A549 (cell line): ENCODE measurements at regions not wholly inside any gene's neighbourhood (a gene's known extent, or its start where the extent isn't known, plus 50 kb on each side); places are given as distances from the start of the nearest gene placed in this dataset.

ENCODE experiments used
- ATAC-seq, 2 experiments: fragments of 200-7000 bp in 1 of 2; fragments of >200 bp in 1 of 2; cut with Nextera tagmentation in 1 of 2; cut with Tn5 transposase in 1 of 2; 3 replicates each; pipeline versions ENCODE4 v1.8.0 to v1.9.1; 2018 to 2020; ENCODE audit warnings: mild to moderate bottlenecking in 1 of 2, moderate library complexity in 1 of 2
- CTCF ChIA-PET: fragments of 300-600 bp; sonication (Branson Sonifier 250); formaldehyde crosslinking; extraction: SDS; loops from one replicate; lab custom pipeline; 2021; ENCODE audit warnings: antibody characterized with exemption, inconsistent platforms; lab: Yijun Ruan, JAX
- POLR2A ChIA-PET: fragments of 350-600 bp; formaldehyde crosslinking; extraction: SDS; loops from one replicate; lab custom pipeline; 2021; ENCODE audit warnings: antibody characterized with exemption, inconsistent platforms; lab: Yijun Ruan, JAX
- DNase-seq, 2 experiments: peaks; one replicate each; pipeline versions ENCODE4 v3.0.0 to v3.0.0-alpha.2; 2011 to 2016; ENCODE audit warnings: low read depth in 1 of 2, low spot score in 1 of 2
- FAIRE-seq: peaks from 2 replicates; lab custom pipeline; 2011; peaks lifted over from hg19 to GRCh38; lab: Jason Lieb, UNC
- H3K27ac ChIP-seq, 2 experiments: fragments of >200 bp; sonication (Bioruptor Twin); formaldehyde crosslinking; 3 replicates each; pipeline ENCODE4 v1.5.1; 2016 to 2017
- H3K4me1 ChIP-seq: fragments of >200 bp; sonication (Bioruptor Twin); formaldehyde crosslinking; 3 replicates; pipeline ENCODE4 v1.6.1; 2016
- H3K4me2 ChIP-seq: fragments of >200 bp; sonication (Bioruptor Twin); formaldehyde crosslinking; 3 replicates; pipeline ENCODE4 v1.6.1; 2016
- H3K4me3 ChIP-seq: fragments of >200 bp; sonication (Bioruptor Twin); formaldehyde crosslinking; 3 replicates; pipeline ENCODE4 v1.5.1; 2016
- H3K9me3 ChIP-seq: fragments of >200 bp; sonication (Bioruptor Twin); formaldehyde crosslinking; 3 replicates; pipeline ENCODE4 v1.6.1; 2016
- BHLHE40 ChIP-seq: IDR thresholded peaks from 2 replicates; pipeline ENCODE4 v1.6.1; 2012; ENCODE audit warnings: low read depth, low read length, inconsistent platforms
- CBX2 ChIP-seq: fragments of 200-600 bp; sonication (generic); IDR thresholded peaks from 2 replicates; pipeline ENCODE4 v1.6.1; 2016; ENCODE audit warnings: low read depth, mild to moderate bottlenecking, borderline replicate concordance
- CEBPB ChIP-seq, 2 experiments: fragments of >200 bp in 1 of 2; sonication (Bioruptor Twin) in 1 of 2; formaldehyde crosslinking in 1 of 2; IDR thresholded peaks; 2 replicates each; pipeline ENCODE4 v1.6.1; 2012 to 2016
- E2F6 ChIP-seq: IDR thresholded peaks from 2 replicates; pipeline ENCODE4 v1.6.1; 2012; ENCODE audit warnings: low read depth, borderline replicate concordance
- EHF ChIP-seq: fragments of 250-450 bp; sonication (Bioruptor Pico); IDR thresholded peaks from 2 replicates; pipeline ENCODE4 v1.5.0; 2020; ENCODE audit warnings: mild to moderate bottlenecking
- ELK1 ChIP-seq: fragments of 150-350 bp; IDR thresholded peaks from 2 replicates; pipeline ENCODE4 v1.6.1; 2014; ENCODE audit warnings: low read depth, mild to moderate bottlenecking, low read length
- EP300 ChIP-seq, 2 experiments: fragments of >200 bp; sonication (Bioruptor Twin); formaldehyde crosslinking; IDR thresholded peaks; 2 replicates in 1 of 2; 3 replicates in 1 of 2; pipeline ENCODE4 v1.6.1; 2016 to 2017
- ESRRA ChIP-seq: fragments of 150-350 bp; IDR thresholded peaks from 2 replicates; pipeline ENCODE4 v1.6.1; 2014; ENCODE audit warnings: mild to moderate bottlenecking, low read length, borderline replicate concordance
- FOSL2 ChIP-seq, 2 experiments: fragments of 450-650 bp in 1 of 2; fragments of >200 bp in 1 of 2; sonication (Bioruptor Twin) in 1 of 2; formaldehyde crosslinking; IDR thresholded peaks; 2 replicates each; pipeline versions ENCODE4 v1.5.0 to v1.6.1; 2016 to 2020; ENCODE audit warnings: mild to moderate bottlenecking in 1 of 2, moderate library complexity in 1 of 2
- FOXS1 ChIP-seq: fragments of 250-450 bp; sonication (Bioruptor Pico); IDR thresholded peaks from 2 replicates; pipeline ENCODE4 v1.5.0; 2020; ENCODE audit warnings: mild to moderate bottlenecking, moderate library complexity
- HDAC2 ChIP-seq: fragments of 200-600 bp; sonication (generic); IDR thresholded peaks from 2 replicates; pipeline ENCODE4 v1.6.1; 2016
- HES2 ChIP-seq: fragments of >200 bp; sonication (Bioruptor Twin); formaldehyde crosslinking; IDR thresholded peaks from 2 replicates; pipeline ENCODE4 v1.6.1; 2016
- HEYL ChIP-seq: fragments of 250-450 bp; sonication (Bioruptor Pico); IDR thresholded peaks from 2 replicates; pipeline ENCODE4 v1.8.0; 2021; ENCODE audit warnings: mild to moderate bottlenecking, moderate library complexity
- HOXB13 ChIP-seq: fragments of 250-450 bp; sonication (Bioruptor Pico); IDR thresholded peaks from 2 replicates; pipeline ENCODE4 v1.5.0; 2020; ENCODE audit warnings: low read depth, mild to moderate bottlenecking, moderate library complexity
- HOXB5 ChIP-seq: fragments of 250-450 bp; sonication (Bioruptor Pico); IDR thresholded peaks from 2 replicates; pipeline ENCODE4 v1.5.0; 2020; ENCODE audit warnings: mild to moderate bottlenecking, moderate library complexity
- MAFK ChIP-seq: fragments of 450-650 bp; IDR thresholded peaks from 2 replicates; pipeline ENCODE4 v1.6.1; 2014; ENCODE audit not compliant: partially characterized antibody
- MAX ChIP-seq: IDR thresholded peaks from 2 replicates; pipeline ENCODE4 v1.6.1; 2012
- MYC ChIP-seq: IDR thresholded peaks from 2 replicates; pipeline ENCODE4 v1.6.1; 2012; ENCODE audit warnings: mild to moderate bottlenecking, inconsistent platforms, low read length, improper control_type of control experiment, borderline replicate concordance
- NFE2L2 ChIP-seq: fragments of 150-350 bp; conservative IDR thresholded peaks from 2 replicates; pipeline ENCODE4 v1.6.1; 2014; ENCODE audit warnings: low read length
- NPAS2 ChIP-seq: fragments of 250-450 bp; sonication (Bioruptor Pico); IDR thresholded peaks from 2 replicates; pipeline ENCODE4 v1.8.0; 2022; ENCODE audit warnings: mild to moderate bottlenecking, moderate library complexity, borderline replicate concordance
- NR3C1 ChIP-seq: fragments of >200 bp; sonication (Bioruptor Twin); formaldehyde crosslinking; IDR thresholded peaks from 3 replicates; pipeline ENCODE4 v1.6.1; 2017
- PBX3 ChIP-seq: IDR thresholded peaks from 2 replicates; pipeline ENCODE4 v1.6.1; 2012
- POLR2A ChIP-seq: IDR thresholded peaks from 2 replicates; pipeline ENCODE4 v1.6.1; 2012; ENCODE audit warnings: mild to moderate bottlenecking, low read length
- RAD21 ChIP-seq, 2 experiments: fragments of >200 bp in 1 of 2; sonication (Bioruptor Twin) in 1 of 2; formaldehyde crosslinking in 1 of 2; IDR thresholded peaks in 1 of 2; conservative IDR thresholded peaks in 1 of 2; 2 replicates in 1 of 2; 3 replicates in 1 of 2; pipeline ENCODE4 v1.6.1; 2012 to 2018; ENCODE audit warnings: inconsistent platforms in 1 of 2
- RARB ChIP-seq: fragments of 250-450 bp; sonication (Bioruptor Pico); IDR thresholded peaks from 2 replicates; pipeline ENCODE4 v1.8.0; 2021; ENCODE audit warnings: mild to moderate bottlenecking, moderate library complexity
- RFX5 ChIP-seq: fragments of 450-650 bp; IDR thresholded peaks from 2 replicates; pipeline ENCODE4 v1.7.1; 2014; ENCODE audit warnings: antibody characterized with exemption, mild to moderate bottlenecking, moderate library complexity
- RNF2 ChIP-seq: fragments of 200-600 bp; sonication (generic); IDR thresholded peaks from 2 replicates; pipeline ENCODE4 v1.6.1; 2016; ENCODE audit warnings: low read depth, mild to moderate bottlenecking, antibody characterized with exemption, moderate library complexity, borderline replicate concordance
- TP53 ChIP-seq: fragments of 250-450 bp; sonication (Bioruptor Pico); IDR thresholded peaks from 2 replicates; pipeline ENCODE4 v1.5.0; 2021; ENCODE audit warnings: mild to moderate bottlenecking, moderate library complexity
- ZC3H11A ChIP-seq: fragments of 450-650 bp; IDR thresholded peaks from 2 replicates; pipeline ENCODE4 v1.6.1; 2014; ENCODE audit warnings: antibody characterized with exemption, mild to moderate bottlenecking
- ZSCAN20 ChIP-seq: fragments of 250-450 bp; sonication (Bioruptor Pico); IDR thresholded peaks from 2 replicates; pipeline ENCODE4 v1.8.0; 2022; ENCODE audit warnings: mild to moderate bottlenecking, moderate library complexity
- WGBS: methylation state at CpG from one replicate; pipeline ENCODE4 v1.1.6; 2017; ENCODE audit errors: missing lambda C conversion rate; 5-methylcytosine and 5-hydroxymethylcytosine counted together

GRCh38 chr10:71072131-71072822, 140.1 kb upstream of the UNC5B start:
- ATAC-seq (no peak), DNase-seq (no peak), FAIRE-seq (no peak)
- Histone ChIP-seq H3K27ac (no peak overlapping the region), H3K4me1 (no peaks in the 10 kb centered on the region), H3K9me3 (no peaks in the 10 kb centered on the region), H3K4me3 (no peak overlapping the region), H3K4me2 (no peak overlapping the region)
- 53% methylated on average over 11 of the region's 11 CpGs for WGBS
- ChIA-PET POLR2A (no interaction called here), CTCF (interaction anchor here (1.3 kb wide), 1 partner anchor 169 kb away, joined by 3 read pairs; no protein-coding TSS in a partner anchor)
- TF ChIP-seq ZC3H11A (no peak), HOXB13 (CRISPR knock-in tag) (no peak), NR3C1 (no peak), RAD21 (conservative IDR thresholded peaks at IDR 0.05 in 1 of 2, IDR thresholded peaks at IDR 0.05 in 1 of 2) (no peak), NFE2L2 (no peak), HES2 (no peak), RNF2 (no peak), RFX5 (no peak), FOXS1 (no peak), MAX (no peak), ZSCAN20 (CRISPR knock-in tag) (no peak), CEBPB (IDR thresholded peaks at IDR 0.05) (no peak), POLR2A (no peak), CBX2 (no peak), EHF (CRISPR knock-in tag) (no peak), NPAS2 (CRISPR knock-in tag) (no peak), TP53 (no peak), HOXB5 (no peak), MYC (no peak), E2F6 (no peak)

- H3K27ac ChIP-seq = no peak overlapping the region
- H3K4me1 ChIP-seq = no peaks in the 10 kb centered on the region
- WGBS = 70% methylated on average over 5 of the region's 5 CpGs
- no peak overlapping the region for H3K4me2 ChIP-seq
- no peak overlapping the region for H3K4me3 ChIP-seq
- no peak for DNase-seq
- ChIA-PET CTCF (interaction anchor here (1.2 kb wide), 1 partner anchor 12 kb away, joined by 3 read pairs; no protein-coding TSS in a partner anchor), POLR2A (no interaction called here)
- no peak for ATAC-seq
- TF ChIP-seq MAFK = no peak
- no peak for TF ChIP-seq MAX
- no peak for TF ChIP-seq HDAC2
- no peak for FAIRE-seq
- H3K9me3 ChIP-seq = no peaks in the 10 kb centered on the region
These were observed 139.6 kb upstream of the UNC5B start for GRCh38 chr10:71072823-71073210.

- no peaks in the 10 kb centered on the region for H3K9me3 ChIP-seq
- no peak overlapping the region for H3K27ac ChIP-seq
- no peak overlapping the region for H3K4me3 ChIP-seq
- no peak overlapping the region for H3K4me2 ChIP-seq
- 34% methylated on average over 9 of the region's 12 CpGs for WGBS
- ATAC-seq (no peak), DNase-seq (no peak), FAIRE-seq (no peak)
- H3K4me1 ChIP-seq = no peaks in the 10 kb centered on the region
- CTCF ChIA-PET = interaction anchor here (1.2 to 1.3 kb wide), 3 partner anchors 8 to 14 kb away, joined by 3 to 4 read pairs (median 3); no protein-coding TSS in a partner anchor
- TF ChIP-seq NPAS2 (CRISPR knock-in tag) (no peak), FOXS1 (no peak), POLR2A (no peak), RARB (CRISPR knock-in tag) (no peak), HEYL (no peak), ESRRA (no peak), PBX3 (no peak), BHLHE40 (no peak), EP300 (IDR thresholded peaks at IDR 0.05) (no peak), FOSL2 (IDR thresholded peaks at IDR 0.05) (no peak), FOSL2 (CRISPR knock-in tag; IDR thresholded peaks at IDR 0.05) (no peak), ELK1 (no peak)
- POLR2A ChIA-PET = no interaction called here
These were observed 138.8 kb upstream of the UNC5B start for GRCh38 chr10:71073451-71074175.
